A204.1 (cell line): ENCODE measurements at regions not wholly inside any gene's neighbourhood (a gene's known extent, or its start where the extent isn't known, plus 50 kb on each side); places are given as distances from the start of the nearest gene placed in this dataset.
"Not testable (repeated sequence)": the region's sequence is repeated elsewhere in the genome, so short reads cannot be mapped to it uniquely, and the experiment has no call there.

Experiments
- FAIRE-seq: peaks from 2 replicates; lab custom pipeline; 2012; peaks lifted over from hg19 to GRCh38; lab: Jason Lieb, UNC

DNA sequence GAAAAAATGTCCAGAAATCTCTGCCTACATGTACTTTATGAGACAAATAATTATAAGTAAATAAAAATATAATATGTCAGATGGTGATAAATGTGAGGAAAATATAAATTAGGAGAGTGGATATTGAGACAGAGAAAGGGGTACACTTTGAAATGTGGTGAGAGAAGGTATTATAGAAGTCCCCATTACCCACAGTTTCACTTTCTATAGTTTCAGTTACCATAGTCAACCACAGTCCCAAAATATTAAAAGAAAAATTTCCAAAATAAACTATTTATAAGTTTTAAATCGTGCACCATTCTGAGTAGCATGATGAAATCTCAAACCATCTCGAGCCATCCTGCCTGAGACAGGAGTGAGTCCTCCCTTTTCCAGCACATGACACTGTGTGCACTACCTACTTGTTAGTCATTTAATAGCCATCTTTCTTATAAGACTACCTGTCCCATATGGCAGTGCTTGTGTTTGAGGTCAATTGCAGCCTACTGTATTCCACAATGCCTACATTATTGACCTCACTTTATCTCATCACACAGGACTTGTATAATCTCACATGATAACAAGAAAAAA, 653.7 kb downstream of the DACH1 start:
- FAIRE-seq, result no peak

DNA sequence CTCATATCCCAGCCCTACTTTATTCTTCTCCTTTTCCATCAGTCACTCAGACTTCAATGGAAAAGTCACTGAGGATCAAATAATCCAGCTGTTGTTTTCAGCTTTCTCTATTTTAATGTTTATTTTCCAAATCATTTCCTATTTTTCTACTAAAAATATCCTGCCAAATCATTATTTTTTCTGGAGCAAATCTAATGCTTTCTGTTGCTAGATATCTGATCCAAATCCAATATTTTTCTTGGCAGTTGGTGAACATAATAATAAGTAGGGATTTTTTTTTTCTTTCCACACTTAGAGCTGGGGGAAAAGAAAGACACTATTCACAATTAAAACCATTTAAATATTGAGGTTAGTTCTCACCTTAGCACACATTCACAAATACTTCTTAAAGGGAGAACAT, 656.1 kb downstream of the DACH1 start:
- no peak for FAIRE-seq

DNA sequence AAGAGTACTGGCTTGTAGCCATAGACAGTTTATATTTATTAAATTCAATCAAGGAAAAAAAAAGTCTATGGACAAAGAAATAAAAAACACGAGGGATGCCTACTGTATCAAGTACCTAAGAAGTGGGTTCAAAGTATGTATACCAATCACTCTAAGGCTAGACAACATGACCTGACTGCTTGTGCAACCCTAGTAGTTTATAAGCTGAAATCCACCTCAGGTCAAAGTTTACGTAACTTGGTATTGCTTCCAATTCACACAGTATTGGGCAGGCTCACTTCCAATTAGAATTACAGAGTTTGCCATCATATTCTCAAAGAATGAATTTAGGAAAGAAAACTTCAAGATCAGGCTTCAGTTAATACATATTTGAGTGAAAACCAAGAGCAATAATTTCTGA, 657.8 kb downstream of the DACH1 start:
- FAIRE-seq, result no peak

DNA sequence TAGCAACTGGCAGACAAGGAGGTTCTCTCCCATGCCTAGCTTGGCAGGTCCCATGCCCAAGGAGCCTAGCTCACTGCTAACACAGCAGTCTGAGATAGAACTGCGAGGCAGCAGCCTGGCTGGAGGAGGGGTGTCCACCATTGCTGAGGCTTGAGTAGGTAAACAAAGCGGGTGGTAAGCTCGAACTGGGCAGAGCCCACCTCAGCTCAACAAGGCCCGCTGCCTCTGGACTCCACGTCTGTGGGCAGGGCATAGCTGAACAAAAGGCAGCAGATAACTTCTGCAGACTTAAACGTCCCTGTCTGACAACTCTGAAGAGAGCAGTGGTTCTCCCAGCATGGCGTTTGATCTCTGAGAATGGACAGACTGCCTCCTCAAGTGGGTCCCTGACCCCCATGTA, 682.4 kb downstream of the DACH1 start:
- FAIRE-seq, result not testable (repeated sequence)

DNA sequence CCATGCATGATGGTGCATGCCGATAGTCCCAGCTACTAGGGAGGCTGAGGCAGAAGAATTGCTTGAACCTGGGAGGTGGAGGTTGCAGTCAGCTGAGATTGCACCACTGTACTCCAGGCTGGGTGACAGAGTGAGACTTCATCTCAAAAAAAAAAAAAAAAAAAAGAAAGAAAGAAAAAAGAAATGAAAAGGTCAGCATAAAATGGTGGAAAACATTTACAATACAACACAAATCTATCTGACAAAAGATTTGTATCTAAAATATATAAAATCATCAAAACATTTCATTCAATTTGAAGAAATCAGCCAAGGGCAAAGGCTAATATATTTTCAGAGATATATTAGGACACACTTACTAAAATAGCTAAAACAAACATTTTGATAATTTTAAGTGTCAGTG, 683.7 kb downstream of the DACH1 start:
- FAIRE-seq, result not testable (repeated sequence)

DNA sequence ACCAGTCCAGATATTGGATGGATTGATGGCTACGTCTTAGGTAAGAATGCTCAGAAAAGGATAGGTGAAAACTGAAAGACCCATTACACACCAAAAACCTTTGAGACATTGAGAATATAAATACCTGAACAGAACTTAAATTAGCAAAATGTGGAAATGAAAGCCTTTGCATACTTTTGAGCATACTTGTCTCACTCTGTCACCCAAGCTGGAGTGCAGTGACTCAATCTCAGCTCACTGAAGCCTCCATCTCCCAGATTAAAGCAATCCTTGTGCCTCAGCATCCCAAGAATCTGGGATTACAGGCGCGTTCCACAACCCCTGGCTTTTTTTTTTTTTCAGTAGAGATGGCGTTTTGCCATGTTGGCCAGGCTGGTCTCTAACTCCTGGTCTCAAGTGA, 695.3 kb downstream of the DACH1 start:
- FAIRE-seq, result no peak

DNA sequence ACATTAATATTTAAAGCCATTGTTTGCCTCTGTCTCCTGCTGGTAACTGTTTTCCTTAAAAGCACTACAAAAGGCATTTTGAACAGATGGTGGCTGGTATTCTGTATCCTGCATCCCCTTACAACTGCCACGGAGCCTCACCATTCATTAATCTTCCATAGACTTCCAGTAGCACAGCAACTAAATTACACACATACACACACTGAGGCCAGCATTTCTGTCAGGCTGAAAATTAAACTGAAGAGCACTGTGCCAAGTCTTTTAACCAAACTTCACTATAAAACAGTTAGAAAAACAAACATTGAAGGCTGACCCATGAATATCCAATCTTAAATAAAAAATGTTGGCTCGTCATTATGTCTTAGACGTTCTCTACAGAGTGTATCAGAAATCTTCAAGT, 697.8 kb downstream of the DACH1 start:
- no peak for FAIRE-seq

DNA sequence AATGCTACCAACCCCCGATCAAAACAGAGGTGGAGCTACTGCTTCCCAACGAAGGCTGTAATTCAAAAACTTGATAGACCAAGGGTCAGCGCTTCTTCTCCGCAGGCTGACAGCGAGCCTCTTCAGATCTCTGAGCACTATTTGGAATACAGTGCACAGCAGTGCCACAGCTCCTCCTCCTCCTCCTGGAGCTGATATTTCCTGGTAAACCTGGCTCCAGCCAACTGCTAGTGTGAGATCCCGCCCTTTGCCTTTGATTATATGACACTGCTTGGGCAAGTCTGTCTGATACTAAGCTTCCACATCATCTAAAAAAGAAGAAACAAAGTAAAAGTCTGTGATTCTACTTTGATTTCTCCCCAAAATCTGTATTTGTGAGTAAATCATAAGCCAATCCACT, 710.5 kb downstream of the DACH1 start:
- no peak for FAIRE-seq

DNA sequence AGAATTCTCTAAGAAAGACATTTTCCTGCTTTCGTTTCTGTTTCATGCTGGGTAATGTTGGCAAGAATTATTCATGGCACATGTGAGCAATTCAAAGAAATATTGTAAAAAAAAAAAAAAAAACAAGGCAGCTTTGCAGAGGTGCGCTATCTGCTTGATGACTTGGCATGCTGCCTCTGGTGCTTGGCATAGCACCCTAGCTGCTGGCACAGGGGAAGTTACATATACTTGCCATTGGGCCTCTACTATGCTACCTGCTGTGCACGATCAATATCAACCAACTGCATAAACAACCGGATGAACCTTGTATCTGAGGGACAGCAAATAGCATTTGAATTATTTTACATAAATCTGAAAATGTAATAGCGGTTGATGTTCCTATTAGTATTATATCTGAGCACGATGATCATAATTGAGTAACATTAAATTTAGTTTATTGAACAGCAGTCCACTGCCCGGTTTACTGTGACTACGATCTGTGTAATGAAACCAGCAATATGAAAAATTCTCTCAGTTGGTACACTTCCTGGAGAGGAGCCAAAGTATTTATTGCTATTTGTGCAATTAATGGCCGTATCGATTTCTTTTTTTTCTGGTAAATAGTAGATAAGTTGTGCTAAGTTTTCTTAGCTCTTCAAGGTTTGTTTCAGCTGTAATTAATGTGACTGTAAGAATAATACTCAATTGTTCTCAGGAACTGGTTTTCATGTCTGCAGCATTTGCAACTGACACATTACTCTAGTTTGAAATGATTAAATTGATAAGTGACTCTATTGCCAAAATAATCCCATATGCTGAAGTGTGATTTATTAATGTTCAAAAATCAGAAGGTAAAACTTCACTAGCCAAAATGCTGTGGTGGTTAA, 717.3 kb downstream of the DACH1 start:
- no peak for FAIRE-seq

DNA sequence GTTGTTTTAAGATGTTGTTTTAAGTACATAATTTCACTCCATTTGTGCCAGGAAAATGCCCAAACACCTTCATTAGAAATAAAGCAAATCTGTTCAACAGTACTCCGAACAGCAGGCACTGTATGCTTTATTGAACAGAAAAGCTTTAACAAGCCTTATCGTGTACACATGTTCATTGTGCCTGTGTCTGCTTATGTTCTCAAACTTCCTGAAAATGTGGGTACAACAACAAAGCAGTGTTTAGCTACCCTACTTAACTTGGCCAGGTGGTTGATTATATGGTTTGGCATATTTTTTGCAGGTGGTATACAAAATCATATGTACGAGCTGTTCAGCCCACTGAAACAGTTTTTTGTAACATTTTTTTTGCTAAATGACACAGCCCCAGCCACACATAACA, 718.0 kb downstream of the DACH1 start:
- FAIRE-seq, result no peak

DNA sequence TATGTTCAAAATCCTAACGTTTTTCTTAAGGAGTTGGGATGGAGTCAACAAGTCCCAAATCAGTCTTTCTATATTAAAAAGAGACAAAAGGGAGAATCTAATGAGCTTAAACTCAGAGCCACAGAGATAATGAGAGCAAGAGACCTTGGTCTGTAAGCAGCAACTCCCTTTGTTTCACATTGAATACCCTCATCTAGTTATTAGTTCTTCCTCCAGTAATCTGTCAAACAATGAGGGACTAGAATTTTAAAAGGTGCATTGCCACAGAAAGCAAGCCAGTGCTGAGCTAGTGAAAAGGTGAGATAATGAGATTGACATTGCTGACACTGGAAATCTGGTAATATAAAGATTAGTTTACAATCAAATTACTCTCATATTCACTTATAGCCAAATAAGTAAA, 718.6 kb downstream of the DACH1 start:
- no peak for FAIRE-seq

DNA sequence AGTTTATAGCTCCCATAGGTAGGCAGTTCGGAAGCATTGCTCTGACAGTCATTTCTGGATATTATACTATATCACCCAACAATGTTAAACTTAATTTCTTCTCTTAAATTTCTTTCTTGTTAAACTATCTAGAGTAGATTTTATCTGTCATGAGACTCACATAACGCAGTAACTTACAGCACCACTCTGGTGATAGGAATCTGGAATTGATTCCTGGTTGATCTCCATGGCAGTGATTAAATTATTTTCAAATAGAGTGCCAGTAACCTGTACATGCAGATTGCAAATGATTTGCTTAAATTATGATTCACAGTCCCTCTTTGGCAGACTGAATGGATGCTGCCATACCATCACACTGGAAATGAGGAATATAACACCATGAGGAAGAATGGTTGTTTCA, 722.1 kb downstream of the DACH1 start:
- no peak for FAIRE-seq

DNA sequence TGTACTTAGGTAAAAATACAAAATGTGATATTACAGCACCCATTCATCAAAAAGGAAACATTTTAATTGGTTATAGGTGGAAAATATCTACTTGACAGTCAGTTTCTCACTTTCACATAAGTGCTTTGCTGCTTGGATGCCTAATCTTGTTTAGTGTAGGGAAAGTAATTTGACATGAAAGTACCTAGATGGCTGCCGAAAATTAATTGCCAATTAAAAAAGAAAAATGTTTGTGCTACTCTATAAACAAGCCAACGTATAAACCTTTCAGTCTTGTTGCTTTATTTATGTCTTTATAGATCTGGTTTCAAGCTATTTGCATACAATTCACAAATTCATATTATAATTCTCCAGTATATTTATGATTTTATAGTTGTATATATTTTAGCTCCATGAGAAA, 729.9 kb downstream of the DACH1 start:
- no peak for FAIRE-seq

DNA sequence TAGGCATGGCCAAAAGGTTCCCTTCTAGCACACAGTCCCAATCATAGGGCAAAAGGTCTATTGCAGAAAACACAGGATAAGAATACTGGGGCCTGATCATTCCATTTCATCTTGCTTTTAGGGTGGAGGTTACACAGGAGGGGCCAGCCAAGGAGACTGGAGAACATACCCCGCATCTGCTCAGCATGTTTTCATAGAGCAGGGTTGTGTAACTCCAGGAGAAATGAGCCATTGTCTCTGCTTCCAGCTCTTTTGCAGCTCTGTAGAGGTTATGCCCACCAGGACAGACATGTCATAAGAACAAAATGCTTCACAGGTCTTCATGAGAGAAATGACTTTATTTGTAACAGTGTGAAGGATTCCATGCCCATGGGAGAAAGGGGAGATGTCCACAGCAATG, 742.8 kb downstream of the DACH1 start:
- no peak for FAIRE-seq

DNA sequence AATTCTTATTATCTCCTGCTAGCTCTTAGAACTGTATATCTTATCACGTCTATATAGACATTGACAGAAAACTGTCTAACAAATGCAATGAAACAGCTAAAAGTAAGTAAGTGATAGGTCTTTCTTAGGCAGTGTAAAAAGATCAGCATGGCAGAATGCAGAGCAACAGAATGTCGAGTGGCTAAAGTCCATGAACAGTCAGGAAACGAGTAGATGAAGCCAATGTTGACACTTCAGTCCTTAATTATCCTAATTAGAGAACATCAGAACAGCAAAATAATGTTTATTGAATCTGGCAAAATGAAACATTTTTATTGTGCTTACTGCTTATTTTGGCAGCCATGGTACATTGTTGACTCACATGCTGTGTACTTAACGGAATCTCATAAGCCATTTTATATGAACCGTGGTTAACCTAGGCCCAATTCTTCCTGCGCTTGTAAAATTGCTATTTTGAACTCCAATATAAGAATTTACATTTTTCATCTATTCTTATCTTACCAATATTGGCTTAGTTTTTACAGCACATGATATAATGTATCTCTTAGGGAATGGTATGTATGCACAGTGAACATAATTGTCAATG, 748.1 kb downstream of the DACH1 start:
- FAIRE-seq, result no peak

DNA sequence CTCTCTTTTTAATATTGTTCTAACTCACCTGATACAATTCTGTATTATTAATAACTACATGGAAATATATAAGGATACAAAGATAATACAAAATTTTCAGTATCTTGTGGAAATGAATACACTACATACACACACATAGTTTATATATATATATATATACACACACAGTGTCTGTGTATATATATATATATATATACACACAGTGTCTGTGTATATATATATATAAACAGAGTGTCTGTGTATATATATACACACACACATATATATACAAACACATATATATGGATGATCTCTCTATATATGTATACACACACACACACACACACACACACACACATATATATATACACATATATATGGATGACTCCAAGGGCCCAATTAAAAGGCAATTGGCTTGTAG, 749.1 kb downstream of the DACH1 start:
- FAIRE-seq, result no peak

DNA sequence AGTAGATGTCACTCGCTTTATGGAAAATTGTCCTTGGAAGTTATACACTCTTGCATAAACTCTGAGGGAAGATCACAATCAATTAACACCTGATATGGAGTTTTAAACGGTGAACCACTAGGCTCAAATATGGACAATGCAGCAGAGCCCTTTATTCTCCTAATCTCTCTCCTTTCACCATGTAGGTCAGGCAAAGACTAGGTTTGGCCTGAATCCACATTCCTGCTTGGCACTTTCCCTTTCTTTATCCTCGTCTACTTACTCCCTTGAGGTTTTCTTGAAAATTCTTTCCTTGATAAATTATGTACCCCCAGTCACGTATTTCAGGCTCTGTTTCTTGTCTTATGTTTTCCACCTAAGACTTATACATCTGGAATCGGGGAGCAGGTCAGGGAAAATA, 751.7 kb downstream of the DACH1 start:
- no peak for FAIRE-seq

DNA sequence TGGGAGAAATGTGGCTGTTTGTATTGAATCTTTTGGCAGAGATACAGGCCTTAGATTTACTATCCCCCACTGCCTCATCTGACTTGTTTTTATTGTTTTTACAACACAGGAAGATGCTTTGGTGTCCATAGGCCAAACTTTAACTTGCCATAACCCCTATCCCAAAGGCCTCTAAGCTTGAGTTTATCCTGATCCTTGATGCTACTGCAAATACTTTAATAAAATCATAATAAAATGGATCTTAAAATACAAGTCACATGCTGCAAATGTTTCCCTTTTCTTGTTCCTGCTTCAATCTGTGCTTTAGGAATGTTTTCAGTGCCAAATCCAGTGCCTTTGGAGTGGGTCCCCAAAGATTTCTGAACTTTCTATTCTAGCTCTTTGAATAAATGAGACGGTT, 770.6 kb downstream of the DACH1 start:
- FAIRE-seq, result no peak

DNA sequence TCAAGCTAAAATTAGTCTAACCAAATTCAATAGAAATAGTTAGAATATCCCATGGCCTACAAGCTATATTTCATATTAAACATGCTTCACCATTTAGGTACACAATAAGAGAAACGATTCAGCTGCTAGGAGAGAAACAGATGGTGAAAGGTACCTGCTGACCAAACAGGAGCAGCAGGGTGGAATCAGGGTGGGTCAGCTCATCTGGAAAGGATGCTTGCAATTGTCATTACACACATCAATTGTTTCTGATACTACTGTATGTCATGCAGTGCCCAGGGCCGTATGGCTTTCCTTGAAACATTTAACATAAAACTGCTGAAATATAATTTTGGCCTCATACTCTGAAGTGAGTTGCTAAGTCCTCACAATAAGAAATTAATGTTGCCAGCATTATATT, 776.0 kb downstream of the DACH1 start:
- no peak for FAIRE-seq

DNA sequence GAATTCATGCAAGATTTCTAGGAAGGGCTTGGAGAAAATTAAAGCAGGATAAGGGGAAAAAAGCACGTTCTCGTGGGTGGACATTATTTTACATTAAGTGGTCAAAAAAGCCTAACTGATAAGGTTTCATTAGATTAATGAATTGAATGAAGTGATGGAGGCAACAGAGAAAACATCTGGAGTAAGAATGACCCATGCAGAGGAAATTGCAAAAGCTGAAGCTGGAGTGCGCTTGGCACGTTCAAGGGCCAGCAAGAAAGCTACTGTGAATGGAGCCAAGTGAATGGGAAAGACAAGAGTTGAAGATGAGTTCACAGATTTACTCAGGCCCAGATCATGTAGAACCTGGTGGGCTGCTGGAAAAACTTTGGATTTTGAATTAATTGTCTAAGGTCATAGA, 777.9 kb downstream of the DACH1 start:
- no peak for FAIRE-seq

DNA sequence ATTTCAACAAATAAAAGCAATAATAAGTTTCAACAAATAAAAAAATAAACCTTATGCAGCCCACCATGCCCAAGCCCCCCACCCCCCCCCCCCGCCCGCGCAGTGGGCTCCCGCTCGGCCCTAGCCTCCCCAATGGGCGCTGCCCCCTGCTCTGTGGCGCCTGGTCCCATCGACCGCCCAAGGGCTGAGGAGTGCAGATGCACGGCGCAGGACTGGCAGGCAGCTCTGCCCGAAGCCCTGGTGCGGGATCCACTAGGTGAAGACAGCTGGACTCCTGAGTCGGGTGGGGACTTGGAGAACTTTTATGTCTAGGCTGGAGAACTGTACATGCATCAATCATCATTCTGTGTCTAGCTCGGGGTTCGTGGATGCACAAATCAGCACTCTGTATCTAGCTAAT, 779.6 kb downstream of the DACH1 start:
- no peak for FAIRE-seq

DNA sequence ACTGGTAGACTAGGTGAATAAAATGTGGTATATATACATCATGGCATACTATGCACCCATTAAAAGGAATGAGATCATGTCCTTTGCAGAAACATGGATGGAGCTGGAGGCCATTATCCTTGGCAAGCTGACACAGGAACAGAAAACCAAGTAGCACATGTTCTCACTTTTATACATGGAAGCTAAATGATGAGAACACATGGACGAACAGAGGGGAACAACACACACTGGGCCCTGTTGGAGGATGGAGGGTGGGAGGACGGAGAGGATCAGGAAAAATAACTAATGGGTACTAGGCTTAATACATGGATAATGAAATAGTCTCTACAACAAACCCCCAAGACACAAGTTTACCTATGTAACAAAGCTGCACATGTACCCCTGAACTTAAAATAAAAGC, 780.0 kb downstream of the DACH1 start:
- FAIRE-seq, result no peak

DNA sequence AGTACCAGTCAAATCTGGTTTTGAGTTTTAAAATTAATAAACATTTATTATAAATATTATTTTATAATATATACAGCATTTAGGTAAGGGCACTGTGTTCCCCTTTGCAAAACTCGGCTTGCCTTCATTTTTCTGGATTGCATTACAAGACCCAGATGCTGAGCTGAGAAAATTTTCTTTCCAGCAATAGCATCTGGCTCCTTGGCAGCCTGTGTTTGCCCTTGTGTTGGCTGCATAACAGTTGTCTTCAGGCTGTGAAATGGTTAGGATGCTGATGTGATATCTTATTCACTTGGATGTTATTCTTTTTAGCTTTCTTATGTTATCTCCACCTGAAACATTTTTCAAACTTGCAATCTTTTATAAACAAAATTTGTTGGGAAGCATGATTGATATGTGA, 784.4 kb downstream of the DACH1 start:
- FAIRE-seq, result no peak

DNA sequence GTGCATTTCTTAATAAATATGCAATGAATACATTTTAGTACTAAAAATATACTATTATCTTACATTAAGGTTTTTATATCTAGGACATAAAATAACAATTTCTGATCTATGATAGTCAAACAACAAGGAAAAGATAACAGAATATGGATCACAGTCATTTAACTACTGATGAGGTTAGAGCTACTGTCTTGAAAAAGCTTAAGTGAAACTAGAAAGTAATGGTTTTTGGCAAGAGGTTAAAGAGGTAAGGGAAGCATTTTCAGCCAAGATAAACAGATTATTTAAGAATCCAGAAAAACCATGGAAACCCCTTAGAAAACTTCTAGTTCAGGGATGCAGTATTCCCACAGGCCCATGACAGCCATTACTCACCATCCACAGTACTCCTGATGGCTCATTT, 787.4 kb downstream of the DACH1 start:
- no peak for FAIRE-seq
